ENCODE measurements at regions not wholly inside any gene's neighbourhood (a gene's known extent, or its start where the extent isn't known, plus 50 kb on each side); places are given as distances from the start of the nearest gene placed in this dataset.

- ChIA-PET POLR2A (no interaction called here), CTCF (no interaction called here)
- Histone ChIP-seq H2AFZ (ENCODE audit: low read depth, low read length) (no peak overlapping the region), H4K20me1 (replicated peaks; ENCODE audit: control insufficient read depth, extremely low read depth, insufficient read depth, low read length) (no peaks in the 10 kb centered on the region), H3K79me2 (ENCODE audit: control insufficient read depth, insufficient read depth, low read length) (no peaks in the 10 kb centered on the region), H3K9me3 (replicated peaks; ENCODE audit: control insufficient read depth, insufficient read depth, low read length) (peaks cover 8% of the 10 kb centered on the region), H3K27ac (ENCODE audit: insufficient read depth, low read depth, low read length) (no peak overlapping the region), H3K36me3 (ENCODE audit: control insufficient read depth in 2 of 2, extremely low read depth in 1 of 2, insufficient read depth in 2 of 2, low read length in 2 of 2) (no peaks in the 10 kb centered on the region), H3K4me1 (ENCODE audit: control insufficient read depth, extremely low read depth, insufficient read depth, low read length) (no peaks in the 10 kb centered on the region), H3K4me2 (ENCODE audit: insufficient read depth, low read length) (no peak overlapping the region), H3K4me3 (replicated peaks in 1 of 3; ENCODE audit: insufficient read depth in 1 of 3, low read depth in 1 of 3, low read length in 3 of 3) (no peak overlapping the region), H3K27me3 (ENCODE audit: control insufficient read depth in 2 of 2, insufficient read depth in 2 of 2, low read length in 2 of 2) (no peaks in the 10 kb centered on the region), H3K9me1 (replicated peaks; ENCODE audit: control insufficient read depth, extremely low read depth, insufficient read depth, low read length) (no peaks in the 10 kb centered on the region), H3K9ac (replicated peaks; ENCODE audit: extremely low read depth, insufficient read depth, low read length) (no peak overlapping the region)
- dilution Hi-C loops (cut with MboI; ENCODE audit: extremely low pct_ligation_motif_present, low sequenced_read_pairs) (no loop called here), intact Hi-C loops (cut with micrococcal nuclease) (no loop called here)
- TF ChIP-seq POLR2AphosphoS5 (IDR thresholded peaks at IDR 0.05; ENCODE audit: insufficient read depth, low read depth, low read length) (no peak), EZH2 (IDR thresholded peaks at IDR 0.05; ENCODE audit: borderline replicate concordance, low read depth, low read length, severe bottlenecking) (no peak), CTCF (IDR thresholded peaks at IDR 0.05; ENCODE audit: extremely low read depth in 1 of 2, insufficient read depth in 1 of 2, low read depth in 1 of 2, low read length in 2 of 2) (no peak), FOS (IDR thresholded peaks at IDR 0.05; ENCODE audit: borderline replicate concordance, insufficient read depth, low read length) (no peak), MYC (IDR thresholded peaks at IDR 0.05; ENCODE audit: low read depth, low read length) (no peak), POLR2A (IDR thresholded peaks at IDR 0.05; ENCODE audit: low read depth, low read length) (no peak)
- FAIRE-seq (no peak), DNase-seq (ENCODE audit: low read depth, low spot score) (no peak)
- BruUV-seq (replicated peaks): no TSS peak
Measured at GRCh38 chr3:89966877-89967665, 859.6 kb downstream of the EPHA3 start.

Measured in endothelial cell of umbilical vein (primary cell).